Esophagus mucosa (tissue), 1 donor: ENCODE measurements at regions not wholly inside any gene's neighbourhood (a gene's known extent, or its start where the extent isn't known, plus 50 kb on each side); places are given as distances from the start of the nearest gene placed in this dataset.

Experiments used
- ATAC-seq: fragments of 200-7000 bp; cut with Tn5 transposase; one replicate; pipeline ENCODE4 v1.9.1; 2020
- donor health status: DM: yes; HTN: yes; CAD: no.

DNA sequence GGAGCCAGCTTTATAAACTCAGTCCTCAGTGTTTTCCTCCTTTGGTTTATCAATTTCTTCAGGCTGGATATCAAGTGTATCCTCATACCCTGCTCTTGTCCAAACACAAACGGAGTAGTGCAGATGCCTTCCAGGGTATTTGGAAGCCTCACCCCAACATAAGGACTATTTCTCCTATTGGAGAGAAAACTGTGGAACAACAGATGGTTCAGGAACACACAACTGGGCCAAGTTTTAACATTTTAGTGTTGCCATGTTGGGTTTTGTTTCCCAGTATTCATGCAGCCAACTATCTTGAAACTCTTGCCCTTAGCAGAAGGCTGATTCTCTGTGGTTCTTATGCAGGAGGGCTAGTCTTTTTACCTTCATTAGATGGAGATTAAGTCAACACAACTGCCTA lies 398.1 kb downstream of the GABRB3 start:
- no peak for ATAC-seq

DNA sequence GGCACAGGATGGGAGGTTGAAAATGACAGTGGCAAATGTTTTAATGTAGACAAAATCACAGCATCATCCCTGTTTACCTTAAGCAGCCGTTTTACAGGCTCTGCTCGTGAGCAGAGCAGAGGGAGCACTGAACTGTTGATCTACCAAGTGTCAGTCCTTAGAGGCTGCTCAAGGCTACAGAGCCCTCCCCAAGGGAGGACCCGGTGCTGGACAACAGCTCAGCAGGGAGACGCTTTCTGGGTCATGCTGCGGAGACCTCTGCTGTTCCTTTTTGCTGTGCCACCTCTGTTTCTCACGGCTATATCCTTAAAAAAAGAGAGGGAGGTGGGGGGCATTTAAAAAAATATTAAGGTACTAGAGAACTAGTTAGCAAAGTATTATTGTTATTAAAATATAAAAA lies 400.2 kb downstream of the GABRB3 start:
- no peak for ATAC-seq

DNA sequence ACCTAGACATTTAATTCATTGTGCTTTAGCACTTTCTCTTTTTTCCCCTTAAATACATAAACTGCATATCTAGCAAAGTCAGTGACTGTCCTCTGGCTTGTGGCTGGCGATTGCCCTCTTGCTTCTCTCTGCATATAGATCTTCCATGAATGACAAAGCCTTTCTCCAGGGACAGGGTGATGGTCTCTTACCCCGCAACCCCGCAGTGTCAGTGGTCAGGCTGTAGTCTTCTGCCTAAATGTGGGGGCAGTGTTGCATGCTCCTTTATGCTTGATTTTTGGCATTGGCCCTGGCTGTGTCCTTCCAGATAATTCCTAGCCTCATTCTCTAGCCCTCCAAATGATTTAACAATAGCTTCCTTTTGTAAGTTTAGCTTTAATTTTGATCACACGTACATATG lies 407.8 kb downstream of the GABRB3 start:
- ATAC-seq, result no peak

DNA sequence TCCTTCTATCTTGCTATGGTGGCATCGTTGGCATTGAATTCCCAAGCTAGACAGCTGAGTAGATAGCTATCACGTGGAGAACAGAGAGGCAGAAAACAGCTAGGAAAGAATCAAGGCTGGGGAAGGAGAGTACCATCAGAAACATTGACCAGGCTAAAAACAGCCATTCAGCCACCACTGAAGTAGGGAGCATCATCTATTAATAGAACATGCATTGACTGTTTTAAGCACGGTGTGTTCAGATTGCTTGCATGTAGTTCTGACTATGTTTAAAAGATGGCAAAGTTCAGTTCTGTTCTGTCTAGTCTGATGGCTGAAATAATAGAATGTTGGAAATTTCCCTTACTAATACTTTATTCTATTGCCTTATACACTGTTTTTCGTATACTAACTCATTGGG lies 413.0 kb downstream of the GABRB3 start:
- no peak for ATAC-seq

DNA sequence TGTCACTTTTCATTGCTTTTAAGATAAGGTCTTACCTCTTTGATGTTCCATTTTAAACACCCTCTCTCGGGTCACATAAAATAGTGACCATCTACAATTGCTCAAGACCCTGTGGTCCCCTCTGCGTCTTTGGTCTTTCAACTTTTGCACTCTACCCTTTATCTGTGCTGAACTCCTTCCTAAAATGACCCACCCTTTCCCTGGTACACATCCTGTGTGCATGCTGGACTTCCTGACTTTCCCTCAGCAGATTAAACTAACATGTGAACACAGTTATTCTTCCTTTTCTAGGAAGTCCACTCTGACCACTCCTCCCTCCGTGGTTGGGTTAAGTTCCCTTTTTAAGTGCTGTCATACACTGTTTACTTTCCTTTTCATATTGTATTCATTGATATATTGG lies 414.2 kb downstream of the GABRB3 start:
- no peak for ATAC-seq

DNA sequence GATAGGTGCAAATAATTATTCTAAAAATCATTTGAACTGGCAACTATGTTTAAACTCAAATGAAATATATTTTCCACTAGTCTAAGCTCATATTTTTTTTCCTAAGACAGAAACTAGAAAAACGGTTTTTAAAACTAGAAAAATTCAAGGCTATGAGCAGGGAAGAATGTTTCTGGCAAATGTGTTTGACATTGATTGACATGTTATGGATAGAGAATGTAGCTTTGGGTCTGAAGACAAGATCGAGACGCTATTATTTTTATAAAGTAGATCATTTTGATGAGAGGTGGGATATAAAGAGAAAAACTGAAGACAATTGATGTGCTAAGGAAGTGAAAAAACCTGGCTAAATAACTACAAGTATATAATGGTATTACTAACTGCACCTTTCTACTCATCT lies 415.2 kb downstream of the GABRB3 start:
- no peak for ATAC-seq

DNA sequence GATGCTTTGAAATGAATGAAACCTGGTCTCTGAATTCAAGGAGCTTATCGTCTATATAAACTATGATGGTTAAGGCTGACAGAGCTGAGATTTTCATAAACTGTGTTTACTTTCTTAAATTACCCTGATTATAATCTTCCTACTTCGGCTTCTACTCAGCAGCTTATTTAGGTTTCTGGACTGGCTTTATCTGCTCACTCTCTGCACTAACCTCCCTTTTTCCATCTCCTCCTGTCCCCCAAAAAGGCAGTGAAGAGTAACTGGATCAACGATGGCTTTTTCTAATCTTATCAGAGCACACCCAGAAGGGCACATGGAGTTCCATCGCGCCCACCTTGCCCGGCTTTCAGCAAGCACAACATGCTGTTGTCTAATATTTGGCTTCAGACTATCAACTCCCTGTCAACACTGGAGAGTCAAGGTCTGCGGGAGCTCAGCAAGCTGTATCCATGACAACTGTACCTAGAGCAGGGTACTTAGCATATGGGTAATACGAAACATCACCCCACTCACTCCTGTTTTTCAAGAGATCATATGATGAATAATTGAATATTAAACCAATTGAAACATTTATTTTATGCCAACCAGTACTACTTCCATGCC lies 417.3 kb downstream of the GABRB3 start:
- ATAC-seq, result no peak

DNA sequence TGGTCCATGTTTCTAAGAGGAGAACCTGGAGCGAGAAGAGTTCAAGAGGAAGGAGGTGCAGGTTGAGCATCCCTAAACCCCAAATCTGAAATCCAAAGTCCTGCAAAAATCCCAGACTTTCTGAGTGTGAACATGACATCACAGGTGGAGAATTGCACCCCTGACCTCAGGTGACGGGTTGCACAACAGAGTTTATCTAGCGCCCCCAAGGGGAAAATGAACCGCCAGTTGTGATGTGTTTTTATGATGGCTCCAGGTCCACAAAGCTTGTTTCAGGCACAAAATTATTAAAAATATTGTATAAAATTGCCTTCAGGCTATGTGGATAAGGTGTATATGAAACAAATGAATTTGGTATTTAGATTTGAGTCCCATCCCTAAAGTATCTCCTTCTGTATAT lies 420.0 kb downstream of the GABRB3 start:
- no peak for ATAC-seq

DNA sequence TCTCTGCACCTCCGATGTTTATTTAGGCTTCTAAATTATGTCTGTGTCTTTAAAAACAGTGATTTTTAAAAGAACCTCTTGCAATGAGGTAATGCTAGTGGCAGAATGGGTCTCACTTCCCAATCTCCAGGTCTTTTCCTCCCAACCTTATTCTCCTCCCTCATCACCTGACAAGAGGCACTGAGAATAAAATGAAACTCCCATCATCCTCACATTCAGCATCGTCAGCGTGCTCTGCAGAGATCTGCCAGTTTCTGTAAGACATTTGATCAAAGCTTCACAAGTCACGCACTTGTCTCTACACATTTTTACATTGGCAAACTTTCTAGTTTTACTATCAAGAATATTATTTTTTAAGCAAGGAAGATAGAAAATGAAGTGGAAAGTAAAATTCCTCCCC lies 420.5 kb downstream of the GABRB3 start:
- no peak for ATAC-seq

DNA sequence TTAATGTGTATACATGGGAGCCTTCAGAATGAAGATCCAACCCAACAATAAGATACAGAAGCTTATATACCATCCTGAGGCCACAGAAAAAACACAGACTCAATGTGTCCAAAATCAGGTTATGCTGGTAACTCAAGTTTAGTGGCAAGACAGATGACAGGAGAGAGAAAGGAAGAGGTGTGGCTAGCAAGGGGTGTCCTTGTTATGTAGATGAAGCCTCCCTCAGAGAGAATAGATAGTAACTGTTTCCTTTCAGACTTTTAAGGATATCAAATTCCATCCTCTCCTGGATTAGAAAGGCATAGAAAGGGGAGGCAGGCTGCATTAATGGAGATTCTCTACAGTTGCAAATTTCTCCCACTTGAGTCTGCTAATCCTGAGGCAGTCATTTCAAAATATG lies 447.4 kb downstream of the GABRB3 start:
- ATAC-seq, result no peak

DNA sequence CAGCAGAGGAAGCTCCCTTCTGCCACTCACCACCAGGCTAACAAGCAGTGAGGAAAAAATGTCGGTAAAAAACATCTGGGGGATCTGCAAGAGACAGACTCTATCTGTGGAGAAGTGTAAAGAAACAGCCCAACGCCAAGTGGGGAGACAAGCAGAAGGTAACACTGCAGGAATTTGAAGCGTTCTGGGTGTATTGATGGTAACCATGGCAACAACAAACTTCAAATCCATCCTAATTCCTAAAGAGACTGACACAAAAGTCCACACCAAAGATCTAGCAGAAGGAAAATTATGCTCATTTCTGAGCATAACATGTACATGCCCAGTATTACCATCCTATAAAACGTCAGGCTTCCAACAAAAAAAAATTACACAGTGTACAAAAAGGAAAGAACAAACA lies 449.3 kb downstream of the GABRB3 start:
- no peak for ATAC-seq

DNA sequence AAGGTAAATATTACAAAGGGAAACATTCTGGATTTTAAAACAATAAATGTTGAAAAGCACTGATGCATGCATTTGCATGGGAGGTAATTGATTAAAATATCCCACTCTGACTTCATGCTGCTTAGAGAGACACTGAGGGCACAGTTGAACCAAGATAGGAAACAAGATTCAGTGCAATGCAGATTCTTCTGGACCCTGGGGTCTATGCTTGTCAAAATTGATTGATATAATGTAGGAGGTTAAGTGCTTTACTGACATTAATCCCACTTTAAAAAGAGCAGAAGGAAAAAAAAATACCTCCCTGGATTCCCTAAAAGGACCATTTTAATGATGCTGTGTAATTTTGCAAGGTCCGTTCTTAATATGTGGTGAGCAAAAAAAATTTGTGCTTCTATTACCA lies 454.2 kb downstream of the GABRB3 start:
- ATAC-seq, result no peak

DNA sequence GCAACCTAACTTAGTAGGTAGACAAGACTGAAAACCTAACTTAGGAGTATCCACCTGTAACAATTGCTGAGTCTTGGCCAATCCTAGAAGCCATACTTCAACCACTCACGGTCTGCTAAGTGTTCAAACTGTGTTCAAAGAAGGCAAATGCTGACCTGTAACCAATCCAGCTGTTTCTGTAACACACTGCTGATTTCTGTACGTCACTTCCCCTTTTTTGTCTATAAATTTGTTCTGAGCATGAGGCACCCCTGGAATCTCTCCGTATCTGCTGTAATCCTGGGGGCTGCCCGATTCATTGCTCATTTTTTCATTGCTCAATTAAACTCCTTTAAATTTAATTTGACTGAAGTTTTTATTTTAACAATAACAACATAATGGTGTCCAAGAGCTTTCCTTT lies 451.4 kb upstream of the ATP10A start:
- no peak for ATAC-seq

DNA sequence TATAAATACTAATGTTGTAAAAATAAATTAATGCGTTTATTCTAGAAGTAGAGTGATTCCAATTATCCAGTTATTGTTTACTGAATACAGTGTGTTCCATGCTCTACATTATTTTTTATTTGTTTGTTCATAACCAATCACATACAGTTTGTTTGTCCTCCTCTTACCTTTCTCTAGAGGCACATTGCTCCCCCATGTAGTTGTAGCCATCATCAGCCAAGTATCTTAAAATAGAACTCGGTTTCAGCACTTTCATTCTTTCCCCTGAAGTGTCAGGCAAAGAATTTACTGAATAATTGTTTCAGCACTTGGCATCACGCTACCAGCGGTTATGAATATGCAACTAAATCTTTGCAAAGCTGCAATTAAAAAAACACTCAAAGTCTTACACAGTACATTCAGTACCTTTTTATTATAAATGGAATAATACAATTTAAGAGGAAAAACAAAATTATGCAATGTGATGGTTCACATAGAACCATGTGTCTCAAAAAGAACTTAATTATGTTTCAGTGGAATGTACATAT lies 448.6 kb upstream of the ATP10A start:
- ATAC-seq, result no peak

DNA sequence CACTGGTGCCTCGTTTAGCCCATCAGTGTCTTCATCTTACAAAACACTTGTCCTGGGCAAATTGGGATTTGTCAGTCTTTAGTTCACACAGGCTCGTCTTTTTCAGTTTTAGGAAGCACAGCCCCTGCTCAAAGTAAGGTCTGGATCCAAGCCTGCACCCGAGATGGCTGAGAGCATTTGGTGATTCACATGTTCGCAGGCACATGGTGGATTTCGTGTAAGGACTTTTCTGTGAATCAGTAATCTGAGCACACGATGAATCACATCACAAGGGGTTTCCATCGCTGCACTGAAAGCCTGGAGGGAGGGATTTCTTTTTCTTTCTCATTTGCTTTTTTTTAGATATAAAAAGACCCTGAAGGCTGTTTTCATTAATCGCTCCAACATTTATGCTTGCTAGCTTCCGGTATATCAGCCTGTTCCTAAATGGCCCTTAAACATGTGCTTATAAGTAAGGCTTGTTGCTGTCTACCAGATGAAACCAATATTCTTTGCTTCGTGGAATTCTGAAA lies 435.6 kb upstream of the ATP10A start:
- no peak for ATAC-seq

DNA sequence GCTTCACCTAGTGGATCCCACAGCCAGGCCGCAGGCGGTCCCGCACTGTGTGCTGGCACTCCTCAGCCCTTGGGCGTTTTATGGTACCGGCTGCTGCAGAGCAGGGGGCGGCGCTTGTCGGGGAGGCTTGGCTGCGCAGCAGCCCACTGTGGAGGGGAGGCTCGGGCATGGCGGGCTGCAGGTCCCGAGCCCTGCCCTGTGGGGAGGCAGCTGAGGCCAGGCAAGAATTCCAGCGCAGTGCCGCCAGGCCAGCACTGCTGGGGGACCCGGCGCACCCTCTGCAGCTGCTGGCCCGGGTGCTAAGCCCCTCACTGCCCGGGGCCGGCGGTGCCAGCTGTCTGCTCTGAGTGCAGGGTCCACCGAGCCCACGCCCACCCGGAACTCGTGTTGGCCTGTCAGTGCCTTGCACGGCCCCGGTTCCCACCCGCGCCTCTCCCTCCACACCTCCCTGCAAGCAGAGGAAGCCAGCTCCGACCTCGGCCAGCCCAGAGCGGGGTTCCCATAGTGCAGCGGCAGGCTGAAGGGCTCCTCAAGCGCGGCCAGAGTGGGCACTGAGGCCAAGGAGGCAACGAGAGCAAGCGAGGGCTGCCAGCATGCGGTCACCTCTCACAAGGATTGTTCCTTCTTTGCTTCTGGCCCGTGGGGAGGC lies 435.0 kb upstream of the ATP10A start:
- ATAC-seq, result no peak

DNA sequence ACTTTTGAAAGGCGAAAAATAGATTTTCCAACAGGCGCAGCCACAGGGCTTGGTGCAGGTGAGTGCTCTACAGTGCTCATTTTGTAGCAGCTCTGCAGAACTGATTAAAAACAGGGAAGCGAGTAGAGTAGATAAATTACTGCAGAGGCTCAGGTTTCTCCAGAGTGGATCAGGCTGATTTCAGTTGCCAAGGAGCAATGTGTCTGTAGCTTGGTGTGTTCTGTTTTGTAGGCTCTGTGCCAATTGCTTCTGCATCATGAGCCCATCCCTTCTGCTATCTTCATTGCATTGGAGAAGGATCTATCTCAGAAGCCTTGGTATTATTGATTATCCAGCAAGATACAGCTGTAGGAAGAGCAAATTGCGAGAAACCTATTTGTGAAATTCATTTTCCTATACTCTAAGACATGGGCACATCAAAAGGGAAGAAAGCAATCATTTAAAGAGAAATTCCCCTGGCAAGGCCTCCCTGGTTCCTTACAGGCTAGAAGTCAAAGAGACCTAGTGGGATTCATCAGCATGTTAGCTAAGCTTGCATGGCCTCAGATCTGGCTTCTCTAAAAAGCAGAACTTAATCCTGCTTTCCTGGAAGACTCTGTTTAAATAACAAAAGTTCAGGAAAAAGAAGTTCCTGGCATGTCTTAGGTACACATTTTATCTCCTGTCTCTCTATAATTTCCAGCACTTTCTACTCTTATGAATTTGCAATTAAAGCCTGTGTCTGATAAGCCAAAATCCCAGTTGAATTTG lies 432.4 kb upstream of the ATP10A start:
- no peak for ATAC-seq

DNA sequence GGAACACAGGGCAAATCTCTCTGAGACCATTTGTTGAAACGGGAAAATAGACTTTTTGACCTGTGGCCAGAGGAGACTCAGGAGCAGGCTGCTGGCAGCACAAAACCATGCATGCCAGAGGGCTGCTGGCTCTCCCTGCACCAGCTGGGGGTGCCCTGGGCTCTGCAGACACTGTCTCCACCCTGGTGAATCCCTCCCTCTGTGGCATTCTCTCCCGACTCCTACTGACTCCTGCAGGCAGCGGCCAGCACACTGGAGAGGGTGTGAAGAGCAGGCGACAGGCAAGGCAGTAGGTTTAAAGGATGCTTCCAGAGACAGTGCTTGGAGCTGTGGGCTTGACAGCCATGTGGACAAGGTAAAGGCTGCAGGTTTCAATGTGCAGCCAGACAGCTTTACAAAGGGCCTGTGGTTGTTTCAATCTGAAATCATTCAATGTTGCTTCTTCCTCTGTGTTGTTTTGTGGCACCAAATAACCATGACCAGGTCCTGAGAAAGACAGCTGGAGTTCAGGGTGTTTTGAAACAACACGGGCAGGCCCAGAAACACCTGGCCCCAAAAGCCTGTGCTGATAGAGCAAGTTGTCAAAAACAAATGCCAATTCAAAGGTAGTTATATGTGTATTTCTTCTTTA lies 431.0 kb upstream of the ATP10A start:
- ATAC-seq, result no peak

DNA sequence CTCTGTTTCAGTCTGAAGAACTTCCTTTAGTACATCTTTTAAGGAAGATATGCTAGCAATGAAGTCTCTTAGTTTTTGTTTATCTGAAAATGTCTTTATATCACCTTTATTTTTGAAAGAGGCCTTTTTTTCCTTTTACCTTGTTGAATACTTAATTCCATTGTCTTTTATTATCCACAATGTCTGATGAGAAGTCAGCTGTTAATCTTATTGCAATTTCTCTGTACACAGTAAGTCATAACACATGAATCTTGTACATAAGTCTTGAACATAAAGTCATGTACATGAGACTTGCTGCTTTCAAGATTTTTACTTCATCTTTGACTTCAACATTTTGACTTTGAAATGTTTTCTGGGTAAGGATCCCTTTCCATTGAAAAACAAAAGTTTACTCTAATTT lies 424.3 kb upstream of the ATP10A start:
- ATAC-seq, result no peak

DNA sequence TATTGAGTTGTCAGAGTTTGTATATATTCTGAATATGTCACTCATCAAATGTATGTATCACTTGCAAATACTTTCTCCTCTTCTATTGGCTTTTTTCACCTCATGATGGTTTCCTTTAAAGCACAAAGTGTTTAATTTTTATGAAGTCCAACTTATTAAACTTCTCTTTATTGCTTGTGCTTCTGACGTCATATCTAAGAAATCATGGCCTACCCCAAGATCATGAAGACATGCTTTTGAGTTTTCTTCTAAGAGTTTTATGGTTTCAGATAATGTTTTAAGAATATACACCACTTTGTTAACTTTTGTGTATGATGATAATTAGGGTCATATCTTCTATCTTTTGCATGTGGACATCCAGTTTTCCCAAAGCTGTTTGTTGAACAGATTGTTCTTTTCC lies 417.2 kb upstream of the ATP10A start:
- no peak for ATAC-seq

DNA sequence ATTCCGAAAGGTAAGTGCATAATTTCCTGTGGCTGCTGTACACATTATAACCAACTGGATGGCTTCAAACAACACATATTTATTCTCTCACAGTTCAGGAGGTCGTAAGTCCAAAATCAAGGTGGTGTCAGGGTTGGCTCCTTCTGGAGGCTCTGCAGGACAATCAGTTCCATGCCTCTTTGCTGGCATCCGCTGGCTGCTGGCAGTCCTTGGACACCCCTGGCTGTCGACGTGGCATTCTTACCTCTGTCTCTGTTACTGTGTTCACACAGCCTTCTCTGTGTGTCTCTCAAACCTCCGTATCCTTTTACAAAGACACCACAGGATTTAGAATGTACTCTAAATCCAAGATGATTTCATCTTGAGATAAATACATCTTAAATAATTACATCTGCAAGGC lies 398.8 kb upstream of the ATP10A start:
- no peak for ATAC-seq

DNA sequence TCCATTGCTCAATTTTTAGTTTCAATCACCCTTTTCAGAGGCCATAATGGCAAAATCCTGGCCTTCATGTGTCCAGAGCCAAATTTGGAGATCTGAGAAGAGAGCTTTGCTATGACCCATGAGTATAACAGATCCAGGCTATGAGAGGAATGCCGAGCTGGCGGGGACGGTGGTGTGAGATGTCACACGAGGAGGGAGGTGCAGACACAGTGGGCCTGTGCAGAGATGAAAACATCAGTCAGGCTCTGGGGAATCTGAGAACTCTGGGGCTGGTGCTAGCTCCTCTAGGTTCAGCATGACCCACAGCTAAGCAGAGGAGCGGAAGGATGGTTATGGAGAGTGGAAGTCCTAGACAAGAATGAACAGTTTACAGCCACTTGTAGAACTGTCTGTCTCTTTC lies 398.3 kb upstream of the ATP10A start:
- no peak for ATAC-seq

DNA sequence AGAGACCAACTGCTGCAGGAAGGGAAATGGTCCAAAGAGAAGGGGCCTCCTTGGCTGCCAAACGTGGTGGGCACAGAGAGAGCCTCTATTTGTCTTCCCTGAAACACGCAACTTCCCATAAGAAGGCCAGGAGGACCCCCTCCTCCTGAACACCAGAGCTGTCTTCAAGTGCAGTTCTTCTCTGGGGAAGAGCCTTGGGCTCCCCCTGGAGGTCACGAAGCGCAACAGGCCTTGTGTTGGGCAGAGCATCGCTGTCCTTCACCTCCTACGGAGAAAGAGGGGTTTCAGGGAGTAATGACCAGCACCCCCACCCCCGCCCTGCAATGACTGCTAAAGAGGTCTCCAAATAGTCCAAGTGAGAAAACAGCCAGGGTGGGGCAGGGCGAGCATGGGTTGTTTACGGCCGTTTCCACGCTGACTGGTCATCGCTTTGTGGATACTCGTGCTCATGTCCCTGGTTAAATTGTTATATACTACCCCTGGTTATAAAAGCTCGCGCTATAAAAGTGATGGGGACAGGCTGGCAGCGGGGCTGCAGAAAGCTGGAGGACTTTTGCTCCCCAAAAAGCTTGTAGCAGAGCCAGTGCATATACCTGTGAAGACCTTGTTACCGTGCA lies 397.5 kb upstream of the ATP10A start:
- ATAC-seq, result no peak
